Thymus (tissue), 11 donors: ENCODE measurements at regions not wholly inside any gene's neighbourhood (a gene's known extent, or its start where the extent isn't known, plus 50 kb on each side); places are given as distances from the start of the nearest gene placed in this dataset.

Experiments
- DNase-seq, 9 donors: peaks; one replicate each; pipeline ENCODE4 v3.0.0-alpha.2; 2013; ENCODE audit warnings: low spot score in 9 of 9, low read depth in 6 of 9, missing footprints in 1 of 9
- H3K27ac ChIP-seq, 2 donors: one replicate each; pipeline ENCODE4 v1.5.1; 2013; ENCODE audit warnings: control low read depth in 1 of 2, low read depth in 1 of 2, low read length in 1 of 2, mild to moderate bottlenecking in 1 of 2, moderate library complexity in 1 of 2
- H3K27me3 ChIP-seq, 2 donors: one replicate each; pipeline ENCODE4 v1.5.1; 2013; ENCODE audit warnings: low read length in 1 of 2; ENCODE audit not compliant: control insufficient read depth in 2 of 2, insufficient read depth in 1 of 2
- H3K36me3 ChIP-seq, 2 donors: one replicate each; pipeline ENCODE4 v1.5.1; 2013; ENCODE audit warnings: low read length in 1 of 2, mild to moderate bottlenecking in 1 of 2, moderate library complexity in 1 of 2; ENCODE audit not compliant: control insufficient read depth in 2 of 2, insufficient read depth in 2 of 2
- H3K4me1 ChIP-seq, 2 donors: one replicate each; pipeline ENCODE4 v1.5.1; 2013; ENCODE audit warnings: low read length in 2 of 2; ENCODE audit not compliant: control insufficient read depth in 2 of 2, insufficient read depth in 2 of 2
- H3K4me3 ChIP-seq, 2 donors: one replicate each; pipeline ENCODE4 v1.5.1; 2013; ENCODE audit warnings: low read length in 2 of 2, control low read depth in 1 of 2, mild to moderate bottlenecking in 1 of 2
- H3K9me3 ChIP-seq, 2 donors: one replicate each; pipeline ENCODE4 v1.5.1; 2013; ENCODE audit warnings: low read length in 1 of 2, mild to moderate bottlenecking in 1 of 2; ENCODE audit not compliant: control insufficient read depth in 2 of 2, insufficient read depth in 1 of 2
- WGBS: extraction: QIAGEN DNeasy Blood & Tissue Kit; methylation state at CpG from one replicate; pipeline ENCODE4 v1.1.7; 2013; 5-methylcytosine and 5-hydroxymethylcytosine counted together
- donor health status: healthy.

- no peak overlapping the region for H3K27ac ChIP-seq
- H3K9me3 ChIP-seq: peaks cover 0 to 15% of the 10 kb centered on the region in 2 donors
- no peak overlapping the region for H3K4me3 ChIP-seq
- no peaks in the 10 kb centered on the region for H3K4me1 ChIP-seq
- no peak for DNase-seq
- no peaks in the 10 kb centered on the region for H3K27me3 ChIP-seq
- WGBS: 85% methylated on average over 4 of the region's 4 CpGs
- no peaks in the 10 kb centered on the region for H3K36me3 ChIP-seq
These were observed 244.6 kb upstream of the ECI2 start for GRCh38 chr6:4379958-4380357.

GRCh38 chr6:4378319-4378996 lies 243.1 kb upstream of the ECI2 start:
- DNase-seq: no peak
- WGBS: 94% methylated on average over 12 of the region's 12 CpGs
- no peaks in the 10 kb centered on the region for H3K36me3 ChIP-seq
- no peak overlapping the region for H3K4me3 ChIP-seq
- H3K9me3 ChIP-seq: peaks cover 0 to 6% of the 10 kb centered on the region in 2 donors
- no peak overlapping the region for H3K27ac ChIP-seq
- peaks cover 0 to 2% of the 10 kb centered on the region in 2 donors for H3K27me3 ChIP-seq
- no peaks in the 10 kb centered on the region for H3K4me1 ChIP-seq

GRCh38 chr6:4377603-4378002 lies 242.2 kb upstream of the ECI2 start:
- H3K4me3 ChIP-seq: no peak overlapping the region
- H3K9me3 ChIP-seq: peaks cover 0 to 4% of the 10 kb centered on the region in 2 donors
- no peaks in the 10 kb centered on the region for H3K36me3 ChIP-seq
- 65% methylated on average over 3 of the region's 3 CpGs for WGBS
- H3K27me3 ChIP-seq: peaks cover 0 to 2% of the 10 kb centered on the region in 2 donors
- H3K27ac ChIP-seq: no peak overlapping the region
- no peak for DNase-seq
- no peaks in the 10 kb centered on the region for H3K4me1 ChIP-seq

- 82% methylated on average over 7 of the region's 7 CpGs for WGBS
These were observed 238.8 kb upstream of the ECI2 start for GRCh38 chr6:4374216-4374615.

GRCh38 chr6:4372866-4373265 lies 237.5 kb upstream of the ECI2 start:
- H3K27me3 ChIP-seq: peaks cover 0 to 2% of the 10 kb centered on the region in 2 donors
- H3K9me3 ChIP-seq: no peaks in the 10 kb centered on the region
- no peaks in the 10 kb centered on the region for H3K4me1 ChIP-seq
- no peak overlapping the region for H3K4me3 ChIP-seq
- H3K36me3 ChIP-seq: no peaks in the 10 kb centered on the region
- 98% methylated on average over 2 of the region's 2 CpGs for WGBS
- H3K27ac ChIP-seq: no peak overlapping the region
- no peak for DNase-seq

More at GRCh38 chr6:4374216-4374615, 238.8 kb upstream of the ECI2 start:
- Histone ChIP-seq H3K36me3 (no peaks in the 10 kb centered on the region), H3K27me3 (peaks cover 0 to 2% of the 10 kb centered on the region in 2 donors), H3K27ac (no peak overlapping the region), H3K4me1 (no peaks in the 10 kb centered on the region), H3K4me3 (no peak overlapping the region), H3K9me3 (no peaks in the 10 kb centered on the region)
- no peak for DNase-seq

GRCh38 chr6:4371207-4371921 lies 236.0 kb upstream of the ECI2 start:
- H3K36me3 ChIP-seq: no peaks in the 10 kb centered on the region
- no peaks in the 10 kb centered on the region for H3K9me3 ChIP-seq
- WGBS: 88% methylated on average over 10 of the region's 10 CpGs
- no peak for DNase-seq
- peaks cover 0 to 2% of the 10 kb centered on the region in 2 donors for H3K27me3 ChIP-seq
- no peak overlapping the region for H3K27ac ChIP-seq
- H3K4me3 ChIP-seq: no peak overlapping the region
- H3K4me1 ChIP-seq: no peaks in the 10 kb centered on the region

GRCh38 chr6:4370066-4370465 lies 234.7 kb upstream of the ECI2 start:
- DNase-seq: no peak
- Histone ChIP-seq H3K36me3 (no peaks in the 10 kb centered on the region), H3K27me3 (peaks cover 0 to 2% of the 10 kb centered on the region in 2 donors), H3K27ac (no peak overlapping the region), H3K4me1 (no peaks in the 10 kb centered on the region), H3K4me3 (no peak overlapping the region), H3K9me3 (no peaks in the 10 kb centered on the region)
- WGBS: 59% methylated on average over 3 of the region's 3 CpGs

GRCh38 chr6:4369616-4370015 lies 234.2 kb upstream of the ECI2 start:
- Histone ChIP-seq H3K4me3 (no peak overlapping the region), H3K27me3 (peaks cover 0 to 2% of the 10 kb centered on the region in 2 donors), H3K4me1 (no peaks in the 10 kb centered on the region), H3K9me3 (no peaks in the 10 kb centered on the region), H3K27ac (no peak overlapping the region), H3K36me3 (no peaks in the 10 kb centered on the region)
- DNase-seq: no peak
- 87% methylated on average over 4 of the region's 4 CpGs for WGBS

GRCh38 chr6:4368649-4369048 lies 233.3 kb upstream of the ECI2 start:
- Histone ChIP-seq H3K27me3 (no peaks in the 10 kb centered on the region), H3K4me1 (no peaks in the 10 kb centered on the region), H3K36me3 (no peaks in the 10 kb centered on the region)

More at GRCh38 chr6:4368649-4369048, 233.3 kb upstream of the ECI2 start:
- Histone ChIP-seq H3K9me3 (no peaks in the 10 kb centered on the region), H3K4me3 (no peak overlapping the region), H3K27ac (no peak overlapping the region)
- no peak for DNase-seq
